ENCODE measurements at regions not wholly inside any gene's neighbourhood (a gene's known extent, or its start where the extent isn't known, plus 50 kb on each side); places are given as distances from the start of the nearest gene placed in this dataset.

DNA sequence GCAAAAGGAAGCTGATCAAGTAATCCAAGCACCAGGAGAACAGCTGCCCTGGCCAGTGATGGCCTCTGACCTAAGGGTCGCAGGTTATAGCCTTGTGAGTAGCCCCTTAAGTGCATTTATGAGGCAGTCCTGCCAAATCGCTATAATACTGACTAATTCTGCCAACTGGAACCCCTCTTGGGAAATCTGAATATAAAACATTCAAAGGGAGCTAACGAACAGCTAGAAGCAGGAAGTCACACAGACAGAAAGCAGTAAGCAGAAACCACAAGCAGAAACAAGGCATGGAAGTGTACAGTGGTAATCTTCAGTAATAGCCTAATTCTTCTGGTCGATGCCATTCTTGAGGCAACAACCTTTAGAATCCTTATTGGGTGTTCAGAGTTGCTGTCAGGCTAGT, 521.3 kb downstream of the METTL4 start:
- DNase-seq (ENCODE audit: low spot score) (no peak), ATAC-seq (no peak)
- Mint-ChIP-seq H3K27me3 (ENCODE audit: low read depth) (no peaks in the 10 kb centered on the region; the same call in 1 of the 2 replicates), H3K4me1 (peaks cover 3% of the 10 kb centered on the region; the same call in 1 of the 2 replicates), H3K4me3 (no peak overlapping the region), H3K36me3 (peaks cover 11% of the 10 kb centered on the region), H3K9me3 (peaks cover 32% of the 10 kb centered on the region), H3K27ac (no peak overlapping the region)
- TF ChIP-seq HMGA2 (CRISPR knock-in tag; IDR thresholded peaks at IDR 0.05): no peak
- TF ChIP-seq, protein P1, sequence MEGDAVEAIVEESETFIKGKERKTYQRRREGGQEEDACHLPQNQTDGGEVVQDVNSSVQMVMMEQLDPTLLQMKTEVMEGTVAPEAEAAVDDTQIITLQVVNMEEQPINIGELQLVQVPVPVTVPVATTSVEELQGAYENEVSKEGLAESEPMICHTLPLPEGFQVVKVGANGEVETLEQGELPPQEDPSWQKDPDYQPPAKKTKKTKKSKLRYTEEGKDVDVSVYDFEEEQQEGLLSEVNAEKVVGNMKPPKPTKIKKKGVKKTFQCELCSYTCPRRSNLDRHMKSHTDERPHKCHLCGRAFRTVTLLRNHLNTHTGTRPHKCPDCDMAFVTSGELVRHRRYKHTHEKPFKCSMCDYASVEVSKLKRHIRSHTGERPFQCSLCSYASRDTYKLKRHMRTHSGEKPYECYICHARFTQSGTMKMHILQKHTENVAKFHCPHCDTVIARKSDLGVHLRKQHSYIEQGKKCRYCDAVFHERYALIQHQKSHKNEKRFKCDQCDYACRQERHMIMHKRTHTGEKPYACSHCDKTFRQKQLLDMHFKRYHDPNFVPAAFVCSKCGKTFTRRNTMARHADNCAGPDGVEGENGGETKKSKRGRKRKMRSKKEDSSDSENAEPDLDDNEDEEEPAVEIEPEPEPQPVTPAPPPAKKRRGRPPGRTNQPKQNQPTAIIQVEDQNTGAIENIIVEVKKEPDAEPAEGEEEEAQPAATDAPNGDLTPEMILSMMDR (IDR thresholded peaks at IDR 0.05): no peak
- TF ChIP-seq, protein P2, sequence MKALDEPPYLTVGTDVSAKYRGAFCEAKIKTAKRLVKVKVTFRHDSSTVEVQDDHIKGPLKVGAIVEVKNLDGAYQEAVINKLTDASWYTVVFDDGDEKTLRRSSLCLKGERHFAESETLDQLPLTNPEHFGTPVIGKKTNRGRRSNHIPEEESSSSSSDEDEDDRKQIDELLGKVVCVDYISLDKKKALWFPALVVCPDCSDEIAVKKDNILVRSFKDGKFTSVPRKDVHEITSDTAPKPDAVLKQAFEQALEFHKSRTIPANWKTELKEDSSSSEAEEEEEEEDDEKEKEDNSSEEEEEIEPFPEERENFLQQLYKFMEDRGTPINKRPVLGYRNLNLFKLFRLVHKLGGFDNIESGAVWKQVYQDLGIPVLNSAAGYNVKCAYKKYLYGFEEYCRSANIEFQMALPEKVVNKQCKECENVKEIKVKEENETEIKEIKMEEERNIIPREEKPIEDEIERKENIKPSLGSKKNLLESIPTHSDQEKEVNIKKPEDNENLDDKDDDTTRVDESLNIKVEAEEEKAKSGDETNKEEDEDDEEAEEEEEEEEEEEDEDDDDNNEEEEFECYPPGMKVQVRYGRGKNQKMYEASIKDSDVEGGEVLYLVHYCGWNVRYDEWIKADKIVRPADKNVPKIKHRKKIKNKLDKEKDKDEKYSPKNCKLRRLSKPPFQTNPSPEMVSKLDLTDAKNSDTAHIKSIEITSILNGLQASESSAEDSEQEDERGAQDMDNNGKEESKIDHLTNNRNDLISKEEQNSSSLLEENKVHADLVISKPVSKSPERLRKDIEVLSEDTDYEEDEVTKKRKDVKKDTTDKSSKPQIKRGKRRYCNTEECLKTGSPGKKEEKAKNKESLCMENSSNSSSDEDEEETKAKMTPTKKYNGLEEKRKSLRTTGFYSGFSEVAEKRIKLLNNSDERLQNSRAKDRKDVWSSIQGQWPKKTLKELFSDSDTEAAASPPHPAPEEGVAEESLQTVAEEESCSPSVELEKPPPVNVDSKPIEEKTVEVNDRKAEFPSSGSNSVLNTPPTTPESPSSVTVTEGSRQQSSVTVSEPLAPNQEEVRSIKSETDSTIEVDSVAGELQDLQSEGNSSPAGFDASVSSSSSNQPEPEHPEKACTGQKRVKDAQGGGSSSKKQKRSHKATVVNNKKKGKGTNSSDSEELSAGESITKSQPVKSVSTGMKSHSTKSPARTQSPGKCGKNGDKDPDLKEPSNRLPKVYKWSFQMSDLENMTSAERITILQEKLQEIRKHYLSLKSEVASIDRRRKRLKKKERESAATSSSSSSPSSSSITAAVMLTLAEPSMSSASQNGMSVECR (CRISPR knock-in tag; IDR thresholded peaks at IDR 0.05; ENCODE audit: borderline replicate concordance): no peak
- TF ChIP-seq, protein P3, sequence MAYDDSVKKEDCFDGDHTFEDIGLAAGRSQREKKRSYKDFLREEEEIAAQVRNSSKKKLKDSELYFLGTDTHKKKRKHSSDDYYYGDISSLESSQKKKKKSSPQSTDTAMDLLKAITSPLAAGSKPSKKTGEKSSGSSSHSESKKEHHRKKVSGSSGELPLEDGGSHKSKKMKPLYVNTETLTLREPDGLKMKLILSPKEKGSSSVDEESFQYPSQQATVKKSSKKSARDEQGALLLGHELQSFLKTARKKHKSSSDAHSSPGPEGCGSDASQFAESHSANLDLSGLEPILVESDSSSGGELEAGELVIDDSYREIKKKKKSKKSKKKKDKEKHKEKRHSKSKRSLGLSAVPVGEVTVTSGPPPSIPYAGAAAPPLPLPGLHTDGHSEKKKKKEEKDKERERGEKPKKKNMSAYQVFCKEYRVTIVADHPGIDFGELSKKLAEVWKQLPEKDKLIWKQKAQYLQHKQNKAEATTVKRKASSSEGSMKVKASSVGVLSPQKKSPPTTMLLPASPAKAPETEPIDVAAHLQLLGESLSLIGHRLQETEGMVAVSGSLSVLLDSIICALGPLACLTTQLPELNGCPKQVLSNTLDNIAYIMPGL (CRISPR knock-in tag; IDR thresholded peaks at IDR 0.05): no peak
- no peak for TF ChIP-seq ZNF232 (CRISPR knock-in tag; IDR thresholded peaks at IDR 0.05)
- no peak for TF ChIP-seq MYBL2 (CRISPR knock-in tag; IDR thresholded peaks at IDR 0.05)
- no peak for TF ChIP-seq SMAD3 (CRISPR knock-in tag; IDR thresholded peaks at IDR 0.05; ENCODE audit: borderline replicate concordance)
- TF ChIP-seq, protein P4, sequence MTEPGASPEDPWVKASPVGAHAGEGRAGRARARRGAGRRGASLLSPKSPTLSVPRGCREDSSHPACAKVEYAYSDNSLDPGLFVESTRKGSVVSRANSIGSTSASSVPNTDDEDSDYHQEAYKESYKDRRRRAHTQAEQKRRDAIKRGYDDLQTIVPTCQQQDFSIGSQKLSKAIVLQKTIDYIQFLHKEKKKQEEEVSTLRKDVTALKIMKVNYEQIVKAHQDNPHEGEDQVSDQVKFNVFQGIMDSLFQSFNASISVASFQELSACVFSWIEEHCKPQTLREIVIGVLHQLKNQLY (CRISPR knock-in tag; IDR thresholded peaks at IDR 0.05): no peak
- no peak for TF ChIP-seq CBFB (CRISPR knock-in tag; IDR thresholded peaks at IDR 0.05; ENCODE audit: low read depth)
- no peak for TF ChIP-seq ESRRA (CRISPR knock-in tag; IDR thresholded peaks at IDR 0.05; ENCODE audit: borderline replicate concordance)
- TF ChIP-seq, protein P5, sequence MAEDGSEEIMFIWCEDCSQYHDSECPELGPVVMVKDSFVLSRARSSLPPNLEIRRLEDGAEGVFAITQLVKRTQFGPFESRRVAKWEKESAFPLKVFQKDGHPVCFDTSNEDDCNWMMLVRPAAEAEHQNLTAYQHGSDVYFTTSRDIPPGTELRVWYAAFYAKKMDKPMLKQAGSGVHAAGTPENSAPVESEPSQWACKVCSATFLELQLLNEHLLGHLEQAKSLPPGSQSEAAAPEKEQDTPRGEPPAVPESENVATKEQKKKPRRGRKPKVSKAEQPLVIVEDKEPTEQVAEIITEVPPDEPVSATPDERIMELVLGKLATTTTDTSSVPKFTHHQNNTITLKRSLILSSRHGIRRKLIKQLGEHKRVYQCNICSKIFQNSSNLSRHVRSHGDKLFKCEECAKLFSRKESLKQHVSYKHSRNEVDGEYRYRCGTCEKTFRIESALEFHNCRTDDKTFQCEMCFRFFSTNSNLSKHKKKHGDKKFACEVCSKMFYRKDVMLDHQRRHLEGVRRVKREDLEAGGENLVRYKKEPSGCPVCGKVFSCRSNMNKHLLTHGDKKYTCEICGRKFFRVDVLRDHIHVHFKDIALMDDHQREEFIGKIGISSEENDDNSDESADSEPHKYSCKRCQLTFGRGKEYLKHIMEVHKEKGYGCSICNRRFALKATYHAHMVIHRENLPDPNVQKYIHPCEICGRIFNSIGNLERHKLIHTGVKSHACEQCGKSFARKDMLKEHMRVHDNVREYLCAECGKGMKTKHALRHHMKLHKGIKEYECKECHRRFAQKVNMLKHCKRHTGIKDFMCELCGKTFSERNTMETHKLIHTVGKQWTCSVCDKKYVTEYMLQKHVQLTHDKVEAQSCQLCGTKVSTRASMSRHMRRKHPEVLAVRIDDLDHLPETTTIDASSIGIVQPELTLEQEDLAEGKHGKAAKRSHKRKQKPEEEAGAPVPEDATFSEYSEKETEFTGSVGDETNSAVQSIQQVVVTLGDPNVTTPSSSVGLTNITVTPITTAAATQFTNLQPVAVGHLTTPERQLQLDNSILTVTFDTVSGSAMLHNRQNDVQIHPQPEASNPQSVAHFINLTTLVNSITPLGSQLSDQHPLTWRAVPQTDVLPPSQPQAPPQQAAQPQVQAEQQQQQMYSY (CRISPR knock-in tag; IDR thresholded peaks at IDR 0.05): no peak
- no peak for TF ChIP-seq ZNF396 (CRISPR knock-in tag; IDR thresholded peaks at IDR 0.05; ENCODE audit: borderline replicate concordance)
- no peak for TF ChIP-seq GABPB1 (CRISPR knock-in tag; IDR thresholded peaks at IDR 0.05)
- TF ChIP-seq SOX15 (CRISPR knock-in tag; IDR thresholded peaks at IDR 0.05): no peak
- POLR2A ChIA-PET: no interaction called here
- CTCF ChIA-PET: interaction anchor here (1.7 kb wide), 1 partner anchor 55 kb away, joined by 3 read pairs; no protein-coding TSS in a partner anchor

Measured in WTC11 (cell line).